GM21423 (cell line): ENCODE measurements at regions not wholly inside any gene's neighbourhood (a gene's known extent, or its start where the extent isn't known, plus 50 kb on each side); places are given as distances from the start of the nearest gene placed in this dataset.
A peak's percentile ranks its signal among the peaks of the same experiment; 100 is the strongest.
"Not testable (repeated sequence)": the region's sequence is repeated elsewhere in the genome, so short reads cannot be mapped to it uniquely, and the experiment has no call there.

Experiments
- ATAC-seq: cut with Tn5 transposase; IDR thresholded peaks from one replicate; pipeline ENCODE4 v1.9.1; 2021; ENCODE audit warnings: mild to moderate bottlenecking, moderate library complexity; ENCODE audit not compliant: unreplicated experiment

DNA sequence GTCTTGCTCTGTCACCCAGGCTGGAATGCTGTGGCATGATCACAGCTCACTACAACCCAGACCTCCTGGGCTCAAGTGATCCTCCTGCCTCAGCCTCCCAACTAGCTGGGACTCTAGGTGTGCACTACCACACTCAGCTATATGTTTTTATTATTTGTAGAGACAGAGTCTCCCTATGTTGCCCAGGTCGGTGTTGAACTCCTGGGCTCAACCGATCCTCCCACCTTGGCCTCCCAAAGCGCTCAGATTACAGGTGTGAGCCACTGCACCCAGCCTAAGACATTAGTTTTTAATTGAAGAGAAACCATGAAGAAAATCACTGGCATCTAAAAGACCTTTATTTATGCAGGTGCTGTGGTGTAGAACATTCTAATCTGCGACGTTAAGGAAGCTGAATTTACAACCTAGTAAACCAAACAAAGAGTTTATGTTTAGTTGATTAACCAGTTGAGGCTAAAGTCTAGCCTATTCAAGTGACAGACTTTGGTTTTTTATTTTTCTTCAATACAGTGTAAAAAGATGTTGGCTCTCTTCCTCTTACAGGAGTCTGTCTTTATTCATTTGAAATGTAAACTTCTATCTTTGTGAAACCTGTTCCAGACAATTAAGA is 52.5 kb upstream of the NBL1 start:
- ATAC-seq = no peak

DNA sequence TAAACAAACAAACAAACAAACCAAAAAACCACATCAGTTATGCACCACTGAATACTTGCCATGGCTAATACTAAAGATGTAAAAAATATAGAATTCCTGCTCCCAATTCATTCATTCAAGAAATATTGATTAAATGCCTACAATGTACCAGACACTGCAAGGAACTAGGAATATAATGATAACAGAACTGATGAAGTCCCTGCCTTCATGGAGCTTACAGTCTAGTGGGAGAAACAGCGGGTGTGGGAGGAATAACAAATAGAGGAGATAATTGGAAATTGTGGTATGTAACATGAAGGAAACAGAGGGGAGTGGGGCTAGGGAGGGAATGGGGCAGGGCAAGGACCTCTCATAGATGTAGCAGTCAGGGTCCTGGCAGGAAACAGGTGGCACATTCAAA is 58.6 kb upstream of the NBL1 start:
- no peak for ATAC-seq

DNA sequence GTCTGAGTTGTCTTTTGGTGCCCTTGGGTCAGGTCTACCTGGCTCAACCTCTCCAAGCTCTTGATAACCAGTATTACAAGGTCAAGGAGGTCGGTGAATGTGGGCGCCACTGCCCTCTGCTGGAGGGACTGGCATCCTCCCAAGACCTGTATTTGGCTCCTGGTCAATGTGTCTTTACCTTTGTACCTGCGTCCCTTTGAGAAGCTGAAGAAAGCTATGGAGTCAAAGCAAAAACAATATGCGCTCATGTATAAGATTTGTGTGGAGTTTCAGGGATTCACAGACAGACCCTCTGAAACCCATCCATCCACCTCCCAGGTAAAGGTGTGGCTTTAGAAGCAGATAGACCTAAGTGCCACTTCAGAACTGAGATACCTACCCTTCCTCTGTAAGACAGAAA is 61.8 kb upstream of the NBL1 start:
- ATAC-seq = peak; percentile 62

DNA sequence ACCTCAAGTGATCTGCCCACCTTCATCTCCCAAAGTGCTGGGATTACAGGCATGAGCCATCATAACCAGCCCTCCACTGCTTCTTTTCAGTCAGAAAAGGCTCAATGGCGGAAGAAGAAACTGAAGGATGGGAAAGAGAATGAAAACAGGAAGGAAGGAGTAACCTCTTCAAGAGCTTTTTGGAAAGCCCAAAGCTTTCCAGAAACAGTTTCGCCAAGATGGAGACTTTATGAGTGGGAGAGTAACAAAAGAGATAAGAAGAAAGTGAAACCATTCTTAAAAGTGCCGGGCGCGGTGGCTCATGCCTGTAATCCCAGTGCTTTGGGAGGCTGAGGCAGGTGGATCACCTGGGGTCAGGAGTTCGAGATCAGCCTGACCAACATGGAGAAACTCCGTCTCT is 62.7 kb upstream of the NBL1 start:
- no peak for ATAC-seq

DNA sequence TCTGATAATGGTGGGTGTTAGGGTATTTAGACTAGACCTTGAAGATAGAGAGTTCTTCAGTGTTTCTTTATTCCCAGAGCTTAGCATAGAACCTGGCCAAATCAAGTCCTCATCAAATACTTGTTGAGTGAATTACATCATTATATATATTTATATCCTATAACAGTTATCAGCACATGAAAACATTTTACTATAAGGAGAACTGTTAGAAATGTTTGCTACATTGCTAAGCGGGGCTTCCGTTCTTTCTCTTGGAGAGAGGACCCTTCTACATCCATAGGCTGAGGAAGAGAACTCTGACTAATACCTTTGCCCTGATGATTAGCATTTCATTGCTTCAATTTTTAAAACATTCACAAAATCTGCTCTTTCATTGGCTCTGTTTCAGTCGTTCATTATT is 66.5 kb upstream of the NBL1 start:
- ATAC-seq = no peak

DNA sequence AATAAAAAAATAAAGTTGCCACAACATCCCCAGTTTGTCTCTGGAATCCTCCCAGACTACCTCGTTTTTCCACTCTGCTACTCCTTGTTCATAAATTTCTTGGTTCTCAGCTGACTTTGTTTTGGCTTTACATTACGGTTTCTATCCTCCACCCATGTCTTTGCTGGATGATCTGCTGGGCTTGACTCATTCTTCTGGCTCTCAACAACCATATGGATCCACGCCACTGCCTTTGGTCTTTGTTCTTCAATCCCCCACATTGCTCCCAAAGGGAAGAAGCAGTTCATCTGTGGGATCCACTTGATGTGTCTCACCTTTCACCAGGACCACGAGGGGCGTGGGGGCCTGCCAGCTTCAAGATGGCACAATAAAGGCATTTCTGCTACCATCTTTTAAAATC is 67.1 kb upstream of the NBL1 start:
- ATAC-seq = no peak

DNA sequence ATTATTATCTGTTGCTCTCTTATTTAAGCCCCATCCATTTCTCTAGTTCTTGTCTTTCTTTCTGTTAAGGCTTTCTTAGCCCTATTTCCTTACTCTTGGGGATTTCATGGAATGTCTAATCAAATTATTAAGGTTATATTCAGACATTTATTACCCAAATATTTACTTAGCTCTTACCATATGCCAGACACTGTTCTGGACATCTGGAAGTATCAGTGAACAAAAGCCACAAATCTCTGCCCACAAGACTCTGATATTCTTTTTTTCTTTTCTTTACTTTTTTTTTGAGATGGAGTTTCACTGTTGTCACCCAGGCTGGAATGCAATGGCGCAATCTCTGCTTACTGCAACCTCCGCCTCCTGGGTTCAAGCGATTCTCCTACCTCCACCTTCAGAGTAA is 74.3 kb upstream of the NBL1 start:
- no peak for ATAC-seq

- ATAC-seq = no peak
Observed at GRCh38 chr1:19567041-19567440, 77.1 kb upstream of the NBL1 start.

- no peak for ATAC-seq
Observed at GRCh38 chr1:19564366-19564765, 79.0 kb upstream of the CAPZB start.

GRCh38 chr1:19563324-19564097 is 78.2 kb upstream of the CAPZB start:
- no peak for ATAC-seq

DNA sequence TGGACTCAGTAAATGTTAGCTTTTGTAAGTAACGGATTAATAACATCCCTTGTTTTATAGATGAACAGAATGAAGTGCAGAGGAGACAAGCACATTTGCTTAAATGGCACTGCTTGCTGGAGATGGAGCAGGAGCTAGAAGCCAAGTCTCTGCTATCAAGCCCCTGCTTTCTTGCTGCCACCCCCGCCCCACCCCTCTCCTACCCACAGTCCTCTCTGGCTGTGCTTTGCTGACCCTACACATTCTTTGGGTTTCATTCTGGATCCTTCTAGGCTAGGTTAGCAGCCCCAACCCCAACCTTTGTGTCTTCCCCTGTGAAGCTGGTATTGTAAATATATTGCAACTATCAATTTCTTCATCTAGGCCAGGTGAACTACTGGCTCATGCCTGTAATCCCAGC is 77.5 kb upstream of the CAPZB start:
- ATAC-seq = no peak

DNA sequence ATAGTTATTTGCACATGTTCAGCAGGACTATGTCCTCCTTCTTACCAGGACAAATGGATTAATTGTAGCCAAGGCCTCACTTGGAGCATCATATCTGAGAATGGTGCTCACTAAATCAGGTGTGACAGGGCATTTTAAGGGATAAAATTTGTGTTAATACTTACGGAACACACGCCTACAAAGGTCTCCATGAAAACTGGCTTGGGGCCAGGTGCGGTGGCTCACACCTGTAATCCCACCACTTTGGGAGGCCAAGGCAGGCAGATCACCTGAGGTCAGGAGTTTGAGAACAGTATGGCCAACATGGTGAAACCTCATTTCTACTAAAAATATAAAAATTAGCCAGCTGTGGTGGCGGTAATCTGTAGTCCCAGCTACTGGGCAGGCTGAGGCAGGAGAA is 75.1 kb upstream of the CAPZB start:
- ATAC-seq = no peak

DNA sequence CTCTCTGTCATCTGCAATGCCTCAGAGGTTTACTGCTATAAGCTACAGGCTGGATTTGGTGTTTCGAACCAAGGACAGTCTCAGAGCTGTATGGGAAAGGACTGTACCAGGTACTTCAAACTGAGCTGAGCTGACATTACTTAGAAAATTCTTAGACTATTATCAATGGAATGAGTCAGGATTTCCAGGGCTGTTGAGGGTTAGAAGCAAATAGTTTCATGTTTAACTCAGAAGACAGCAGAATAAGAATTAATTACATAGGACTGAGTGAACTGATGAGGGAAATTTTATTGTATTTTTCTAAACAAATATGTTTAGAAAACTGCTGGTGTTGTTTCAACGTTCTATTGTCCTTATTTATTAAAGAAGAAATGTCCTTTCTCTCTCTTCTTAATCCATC is 74.3 kb upstream of the CAPZB start:
- no peak for ATAC-seq

DNA sequence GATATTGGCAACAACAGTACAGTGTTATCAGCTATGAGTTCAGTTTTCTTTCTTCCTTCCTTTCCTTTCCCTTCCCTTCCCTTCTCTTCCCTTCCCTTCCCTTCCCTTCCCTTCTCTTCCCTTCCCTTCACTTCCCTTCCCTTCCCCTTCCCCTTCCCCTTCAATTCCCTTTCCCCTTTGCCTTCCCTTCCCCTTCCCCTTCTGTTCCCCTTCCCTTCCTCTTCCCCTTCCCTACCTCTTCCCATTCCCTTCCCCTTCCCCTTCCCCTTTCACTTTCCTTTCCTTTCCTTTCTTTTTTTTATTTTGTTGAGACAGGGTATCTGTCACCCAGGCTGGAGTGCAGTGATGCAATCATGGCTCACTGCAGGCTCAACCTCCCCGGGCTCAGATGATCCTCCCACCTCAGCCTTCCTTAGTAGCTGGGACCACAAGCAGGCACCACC is 72.3 kb upstream of the CAPZB start:
- ATAC-seq = no peak

DNA sequence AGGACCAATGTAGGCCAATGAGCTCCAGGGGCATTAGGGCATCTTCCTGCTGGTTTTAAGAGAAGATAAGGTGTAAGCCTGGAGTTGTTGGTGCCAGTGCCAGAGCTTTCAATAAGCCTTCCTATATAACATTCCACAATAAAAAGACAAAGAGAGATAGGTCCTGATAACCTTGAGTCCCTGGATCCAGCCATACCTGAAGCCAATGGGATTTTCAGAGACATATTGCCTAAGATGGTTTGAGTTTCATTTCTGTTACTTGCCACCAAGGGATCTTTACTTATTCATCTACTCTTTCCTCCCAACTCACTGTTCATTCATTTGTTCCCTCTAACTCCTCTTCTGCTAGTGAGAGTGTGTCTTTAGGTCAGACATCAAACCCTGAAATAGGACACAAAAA is 68.8 kb upstream of the CAPZB start:
- no peak for ATAC-seq

DNA sequence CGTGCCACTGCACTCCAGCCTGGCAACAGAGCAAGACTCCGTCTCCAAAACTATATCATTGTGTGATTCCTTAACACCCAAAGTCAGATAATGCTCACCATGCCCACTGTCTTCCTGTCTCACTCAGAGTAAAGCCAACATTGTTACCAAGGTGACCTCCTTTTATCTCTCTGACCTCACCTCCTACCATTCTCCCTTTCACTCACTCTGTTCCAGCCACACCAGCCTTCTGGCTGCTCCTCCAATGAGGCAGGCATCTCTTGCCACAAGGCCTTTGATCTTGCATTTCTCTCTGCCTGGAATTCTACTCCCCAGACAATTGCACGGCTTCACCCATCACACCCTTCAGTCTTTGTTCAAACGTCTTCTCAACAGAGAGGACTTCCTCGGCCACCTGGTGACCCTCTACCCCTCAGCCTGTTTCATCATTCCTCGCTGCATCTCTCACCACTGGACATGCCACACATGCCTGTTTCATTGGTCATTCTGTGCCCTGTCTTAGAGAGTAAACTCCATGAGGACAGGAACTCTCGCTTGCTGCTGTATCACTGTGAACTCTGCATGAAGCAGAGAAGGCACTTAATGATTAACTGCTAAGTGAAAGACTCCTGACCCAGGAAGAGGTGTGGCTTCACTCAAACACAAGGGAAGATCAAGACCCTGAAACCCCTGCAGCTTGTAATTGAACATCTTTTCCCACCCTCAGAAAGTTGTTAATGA is 67.1 kb upstream of the CAPZB start:
- no peak for ATAC-seq

- ATAC-seq = not testable (repeated sequence)
Observed at GRCh38 chr1:19551837-19552236, 66.5 kb upstream of the CAPZB start.

GRCh38 chr1:19550437-19550836 is 65.1 kb upstream of the CAPZB start:
- not testable (repeated sequence) for ATAC-seq

GRCh38 chr1:19547814-19548213 is 62.5 kb upstream of the CAPZB start:
- ATAC-seq = no peak

DNA sequence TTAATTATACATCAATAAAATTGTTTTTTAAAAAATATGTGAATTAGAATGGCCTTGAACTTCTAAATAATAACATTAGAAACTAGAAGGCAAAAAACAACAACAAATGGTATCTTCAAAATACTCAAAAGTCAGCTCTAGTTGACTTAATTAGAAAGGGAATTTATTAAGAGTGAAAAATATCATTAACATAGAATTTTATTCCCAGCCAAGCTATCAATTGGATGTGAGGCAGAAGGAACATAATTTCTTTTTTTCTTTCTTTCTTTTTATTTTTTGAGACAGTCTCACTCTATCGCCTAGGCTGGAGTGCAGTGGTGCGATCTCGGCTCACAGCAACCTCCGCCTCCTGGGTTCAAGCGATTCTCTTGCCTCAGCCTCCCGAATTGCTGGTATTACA is 51.2 kb upstream of the CAPZB start:
- no peak for ATAC-seq

GRCh38 chr1:19535214-19535613 is 49.9 kb upstream of the CAPZB start:
- ATAC-seq = no peak
